ENCODE measurements at regions not wholly inside any gene's neighbourhood (a gene's known extent, or its start where the extent isn't known, plus 50 kb on each side); places are given as distances from the start of the nearest gene placed in this dataset.
"Not testable (repeated sequence)": the region's sequence is repeated elsewhere in the genome, so short reads cannot be mapped to it uniquely, and the experiment has no call there.

DNA sequence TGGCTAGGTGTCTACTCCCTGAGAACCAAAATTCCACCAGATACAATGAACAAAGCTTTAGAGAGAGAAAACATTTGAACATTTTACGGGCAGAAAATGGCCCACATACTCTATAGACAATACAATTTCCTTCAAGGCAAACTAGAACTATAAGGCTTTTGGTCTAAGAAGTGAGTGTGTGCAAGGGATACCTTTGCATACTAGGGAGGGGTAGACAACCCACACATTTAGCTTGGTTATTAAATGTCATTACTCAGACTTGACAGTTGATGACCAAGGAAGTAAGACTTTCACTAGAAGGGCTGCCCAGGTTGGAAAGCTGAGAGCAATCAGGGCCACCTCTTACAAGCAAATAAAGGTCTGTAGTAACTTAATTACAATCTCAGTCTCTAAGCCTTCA is 64.0 kb upstream of the PLEKHM1 start:
- not testable (repeated sequence) for H3K36me3 Mint-ChIP-seq; H3K4me3 Mint-ChIP-seq; H3K27ac Mint-ChIP-seq; H3K9me3 Mint-ChIP-seq; H3K4me1 Mint-ChIP-seq; DNase-seq; H3K27me3 Mint-ChIP-seq (ENCODE audit: low read depth in 3 of 3)

GRCh38 chr17:45558821-45559220 is 68.3 kb upstream of the PLEKHM1 start:
- H3K36me3 Mint-ChIP-seq; H3K4me1 Mint-ChIP-seq; H3K27ac Mint-ChIP-seq; H3K4me3 Mint-ChIP-seq; H3K27me3 Mint-ChIP-seq (ENCODE audit: low read depth in 3 of 3); H3K9me3 Mint-ChIP-seq; DNase-seq: not testable (repeated sequence)

GRCh38 chr17:45562868-45563267 is 72.3 kb upstream of the PLEKHM1 start:
- not testable (repeated sequence) for H3K36me3 Mint-ChIP-seq; H3K27me3 Mint-ChIP-seq (ENCODE audit: low read depth in 3 of 3); H3K4me3 Mint-ChIP-seq; H3K9me3 Mint-ChIP-seq; DNase-seq; H3K27ac Mint-ChIP-seq
- peaks cover 7 to 15% of the 10 kb centered on the region in 2 donors for H3K4me1 Mint-ChIP-seq

- H3K4me3 Mint-ChIP-seq; H3K27me3 Mint-ChIP-seq (ENCODE audit: low read depth in 3 of 3); H3K36me3 Mint-ChIP-seq; H3K9me3 Mint-ChIP-seq; DNase-seq; H3K27ac Mint-ChIP-seq: not testable (repeated sequence)
- H3K4me1 Mint-ChIP-seq, result peaks cover 9 to 19% of the 10 kb centered on the region in 2 donors
Observed at GRCh38 chr17:45563283-45563682, 72.8 kb upstream of the PLEKHM1 start.

DNA sequence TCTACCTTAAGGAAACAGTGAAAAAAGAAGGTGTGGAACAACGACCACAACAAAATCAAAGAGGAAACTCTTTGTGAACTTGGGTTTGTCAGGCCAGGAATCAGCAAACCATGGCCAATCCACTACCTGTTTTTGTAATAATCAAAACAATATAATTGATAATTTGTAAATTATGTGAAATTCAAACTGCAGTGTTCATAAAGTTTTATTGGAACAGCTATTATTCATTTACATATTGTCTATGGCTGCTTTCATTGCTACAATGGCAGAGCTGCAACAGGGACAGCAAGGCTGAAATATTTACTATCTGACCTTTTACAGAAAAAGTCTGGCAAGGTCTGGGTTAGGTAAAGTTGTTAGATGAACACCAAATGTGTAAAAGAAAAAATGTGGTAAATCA is 77.8 kb upstream of the PLEKHM1 start:
- H3K27me3 Mint-ChIP-seq (ENCODE audit: low read depth in 3 of 3); H3K9me3 Mint-ChIP-seq; H3K36me3 Mint-ChIP-seq; H3K4me3 Mint-ChIP-seq; H3K27ac Mint-ChIP-seq; DNase-seq: not testable (repeated sequence)
- H3K4me1 Mint-ChIP-seq, result peaks cover 10 to 20% of the 10 kb centered on the region in 2 donors

DNA sequence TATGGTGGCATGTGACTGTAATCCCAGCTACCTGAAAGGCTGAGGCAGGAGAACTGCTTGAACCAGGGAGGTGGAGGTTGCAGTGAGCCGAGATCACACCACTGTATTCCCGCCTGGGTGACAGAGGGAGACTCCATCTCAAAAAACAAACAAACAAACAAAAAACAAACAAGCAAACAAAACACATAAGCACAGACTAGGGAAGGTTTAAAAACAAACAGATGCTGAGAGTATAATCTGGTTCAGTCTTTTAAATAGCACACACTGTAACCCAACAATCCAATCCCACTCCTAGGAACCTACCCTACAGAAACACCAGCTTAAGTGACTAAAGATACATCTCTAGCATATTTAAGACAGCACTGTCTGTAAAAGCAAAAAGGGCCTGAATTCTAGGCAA is 82.8 kb upstream of the PLEKHM1 start:
- H3K4me3 Mint-ChIP-seq; DNase-seq; H3K36me3 Mint-ChIP-seq; H3K27me3 Mint-ChIP-seq (ENCODE audit: low read depth in 3 of 3); H3K9me3 Mint-ChIP-seq: not testable (repeated sequence)
- Mint-ChIP-seq H3K4me1 (peaks cover 10 to 24% of the 10 kb centered on the region in 2 donors), H3K27ac (peak overlapping the region in 2 of 6 donors; percentile 21 to 34)

DNA sequence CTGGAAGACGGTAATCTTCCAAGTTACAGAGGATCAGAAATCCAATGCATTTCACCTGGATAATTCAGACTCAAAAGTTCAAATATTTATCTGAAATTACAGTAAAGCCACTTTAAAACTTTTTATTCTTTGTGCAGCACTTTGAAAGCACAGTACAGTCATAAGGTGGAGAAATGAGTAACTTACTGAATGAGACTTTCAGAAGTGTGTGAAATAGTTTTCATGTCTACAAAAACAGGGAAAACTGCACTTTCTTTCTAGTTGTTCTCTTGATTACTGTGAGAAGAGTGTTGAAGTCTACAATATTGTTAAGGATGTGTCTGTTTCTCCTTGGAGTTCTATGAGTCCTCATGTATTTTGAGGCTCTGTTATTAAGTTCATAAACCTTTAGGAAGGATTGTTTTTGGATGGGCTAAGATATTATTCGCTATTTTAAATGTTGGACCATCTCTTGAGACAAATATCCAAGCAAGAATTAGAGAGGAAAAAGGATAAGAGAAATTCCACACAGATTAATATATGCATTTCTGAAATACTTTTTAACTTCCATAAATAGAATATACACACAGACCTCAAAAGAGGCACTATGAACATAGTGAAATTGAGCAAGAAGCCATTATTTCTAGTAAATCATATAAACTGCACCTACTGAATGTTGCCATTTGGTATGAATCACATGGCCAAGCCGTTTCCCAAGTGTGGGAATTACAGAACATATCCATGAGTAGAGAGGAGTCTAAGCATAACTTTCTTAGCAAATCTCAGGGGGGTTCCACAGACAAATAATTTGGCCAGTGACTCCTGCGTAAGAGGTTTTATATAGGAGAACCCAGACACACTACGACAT is 83.6 kb upstream of the PLEKHM1 start:
- peak overlapping the region in 1 of 6 donors; percentile 21 for H3K27ac Mint-ChIP-seq
- peaks cover 0 to 2% (median 0%) of the 10 kb centered on the region in 3 donors for H3K27me3 Mint-ChIP-seq (ENCODE audit: low read depth in 3 of 3)
- no peak for DNase-seq
- H3K9me3 Mint-ChIP-seq, result no peaks in the 10 kb centered on the region
- H3K4me3 Mint-ChIP-seq, result no peak overlapping the region
- peaks cover 0 to 5% (median 0%) of the 10 kb centered on the region in 3 donors for H3K36me3 Mint-ChIP-seq
- peaks cover 7 to 23% of the 10 kb centered on the region in 2 donors for H3K4me1 Mint-ChIP-seq

- no peak overlapping the region for H3K27ac Mint-ChIP-seq
Observed at GRCh38 chr17:45575126-45575885, 84.8 kb upstream of the PLEKHM1 start.

GRCh38 chr17:45576527-45577307 is 86.2 kb upstream of the PLEKHM1 start:
- H3K4me3 Mint-ChIP-seq; H3K27me3 Mint-ChIP-seq (ENCODE audit: low read depth in 3 of 3); H3K9me3 Mint-ChIP-seq; H3K36me3 Mint-ChIP-seq; DNase-seq: not testable (repeated sequence)
- peaks cover 16 to 43% of the 10 kb centered on the region in 2 donors for H3K4me1 Mint-ChIP-seq
- peak overlapping the region in 1 of 6 donors; percentile 16 for H3K27ac Mint-ChIP-seq

More at GRCh38 chr17:45575126-45575885, 84.8 kb upstream of the PLEKHM1 start:
- Mint-ChIP-seq H3K9me3 (no peaks in the 10 kb centered on the region), H3K4me3 (no peak overlapping the region), H3K36me3 (peaks cover 0 to 5% (median 0%) of the 10 kb centered on the region in 3 donors), H3K27me3 (ENCODE audit: low read depth in 3 of 3) (peaks cover 0 to 2% (median 0%) of the 10 kb centered on the region in 3 donors), H3K4me1 (peaks cover 12 to 34% of the 10 kb centered on the region in 2 donors)
- DNase-seq, result no peak

- H3K4me1 Mint-ChIP-seq, result peaks cover 23 to 53% of the 10 kb centered on the region in 2 donors
- H3K36me3 Mint-ChIP-seq, result peaks cover 0 to 8% (median 0%) of the 10 kb centered on the region in 3 donors
- peaks cover 0 to 4% (median 0%) of the 10 kb centered on the region in 3 donors for H3K27me3 Mint-ChIP-seq (ENCODE audit: low read depth in 3 of 3)
- H3K9me3 Mint-ChIP-seq, result no peaks in the 10 kb centered on the region
- H3K4me3 Mint-ChIP-seq, result no peak overlapping the region
- no peak overlapping the region for H3K27ac Mint-ChIP-seq
- no peak for DNase-seq
Observed at GRCh38 chr17:45577571-45578279, 87.2 kb upstream of the PLEKHM1 start.

DNA sequence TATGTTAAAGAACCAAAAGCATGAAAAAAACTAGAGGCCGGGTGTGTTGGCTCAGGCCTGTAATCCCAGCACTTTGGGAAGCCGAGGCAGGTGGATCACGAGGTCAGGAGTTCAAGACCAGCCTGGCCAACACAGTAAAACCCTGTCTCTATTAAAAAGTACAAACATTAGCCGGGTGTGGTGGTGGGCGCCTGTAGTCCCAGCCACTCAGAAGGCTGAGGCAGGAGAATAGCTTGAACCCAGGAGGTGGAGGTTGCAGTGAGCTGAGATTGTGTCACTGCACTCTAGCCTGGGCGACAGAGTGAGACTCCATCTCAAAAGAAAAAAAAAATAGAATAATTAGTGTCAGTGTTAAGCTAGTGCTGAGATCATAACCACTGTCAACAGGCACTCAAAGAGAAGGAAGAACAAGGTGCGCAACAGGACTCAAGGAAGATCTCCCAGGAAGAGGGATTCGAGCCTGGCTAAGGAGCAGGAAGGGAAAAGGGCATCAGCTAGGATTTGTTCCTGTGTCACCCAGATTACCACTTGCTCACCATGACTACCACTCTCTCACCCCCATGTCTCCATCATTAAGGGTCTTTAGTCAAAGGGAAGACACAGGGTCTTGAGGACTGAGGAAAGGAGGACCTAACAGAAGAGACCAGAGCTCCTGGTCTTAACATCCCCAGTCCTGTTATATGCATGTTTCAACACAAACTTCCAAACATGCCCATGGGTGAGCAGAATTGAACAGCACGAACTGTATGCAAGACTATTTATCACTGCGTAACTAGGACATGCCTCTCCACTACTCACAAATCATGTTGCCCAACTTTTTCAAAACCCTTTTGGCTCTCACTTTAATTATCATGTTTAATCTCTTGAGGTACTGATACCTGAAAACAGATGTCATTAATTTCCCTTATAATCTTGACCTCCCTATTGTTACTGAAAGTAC is 88.3 kb upstream of the PLEKHM1 start:
- no peak for DNase-seq
- H3K4me3 Mint-ChIP-seq, result no peak overlapping the region
- H3K27ac Mint-ChIP-seq, result peak overlapping the region in 1 of 6 donors; percentile 13
- H3K4me1 Mint-ChIP-seq, result peaks cover 33 to 60% of the 10 kb centered on the region in 2 donors
- H3K9me3 Mint-ChIP-seq, result no peaks in the 10 kb centered on the region
- peaks cover 0 to 8% (median 0%) of the 10 kb centered on the region in 3 donors for H3K36me3 Mint-ChIP-seq
- peaks cover 0 to 4% (median 0%) of the 10 kb centered on the region in 3 donors for H3K27me3 Mint-ChIP-seq (ENCODE audit: low read depth in 3 of 3)

Data from immature natural killer cell (primary cell).